ENCODE measurements at regions not wholly inside any gene's neighbourhood (a gene's known extent, or its start where the extent isn't known, plus 50 kb on each side); places are given as distances from the start of the nearest gene placed in this dataset.

DNA sequence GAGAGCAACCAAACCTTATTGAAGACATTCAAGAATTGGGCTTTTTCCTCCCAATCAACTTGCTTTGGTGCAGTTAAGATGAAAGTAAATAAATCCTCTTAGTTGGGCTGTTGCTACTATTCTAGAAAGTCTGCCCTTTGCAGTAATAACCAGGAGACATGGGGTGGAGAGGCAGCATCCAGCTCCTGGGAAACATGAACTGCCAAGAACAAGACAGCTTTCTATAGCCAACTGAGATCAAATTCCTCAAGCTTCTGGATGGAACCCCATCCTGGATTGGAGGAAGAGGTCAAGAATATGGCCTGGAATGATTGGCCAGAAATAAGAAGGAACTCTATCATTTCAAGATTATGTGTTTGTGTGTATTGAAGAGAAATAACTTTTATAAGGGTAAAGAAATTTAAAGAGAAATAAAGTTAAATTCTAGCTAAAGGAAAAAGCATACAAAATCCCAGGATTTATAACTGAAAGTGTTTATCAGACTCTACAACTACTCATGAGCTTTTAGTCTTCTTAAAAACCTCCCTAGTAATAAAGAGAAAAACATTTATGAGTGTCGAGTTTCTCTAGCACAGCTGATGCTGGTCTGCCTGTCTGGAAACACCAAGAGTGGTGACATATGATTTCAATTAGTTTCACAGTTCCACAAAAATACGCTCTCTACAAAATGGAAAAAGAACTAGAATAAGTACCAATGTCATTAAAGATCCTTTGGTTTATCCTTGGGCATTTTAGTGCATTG, 70.1 kb upstream of the COL1A2 start:
- DNase-seq, result no peak

DNA sequence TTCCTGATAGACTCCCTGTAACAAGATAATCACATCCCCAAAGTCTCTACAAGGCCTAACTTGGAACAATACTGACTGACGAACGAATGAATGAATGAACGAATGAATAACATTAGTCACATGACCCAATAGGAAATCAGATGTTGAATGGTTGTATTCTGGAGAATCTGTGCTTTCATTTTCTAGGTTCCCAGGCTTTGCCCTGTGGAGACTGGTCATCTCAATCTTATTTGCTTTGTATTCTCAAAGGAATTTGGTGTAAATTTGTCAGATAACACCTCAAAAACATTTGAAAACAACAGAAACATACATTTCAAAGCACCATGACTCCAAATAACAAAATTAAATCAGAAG, 69.6 kb upstream of the COL1A2 start:
- no peak for DNase-seq

DNA sequence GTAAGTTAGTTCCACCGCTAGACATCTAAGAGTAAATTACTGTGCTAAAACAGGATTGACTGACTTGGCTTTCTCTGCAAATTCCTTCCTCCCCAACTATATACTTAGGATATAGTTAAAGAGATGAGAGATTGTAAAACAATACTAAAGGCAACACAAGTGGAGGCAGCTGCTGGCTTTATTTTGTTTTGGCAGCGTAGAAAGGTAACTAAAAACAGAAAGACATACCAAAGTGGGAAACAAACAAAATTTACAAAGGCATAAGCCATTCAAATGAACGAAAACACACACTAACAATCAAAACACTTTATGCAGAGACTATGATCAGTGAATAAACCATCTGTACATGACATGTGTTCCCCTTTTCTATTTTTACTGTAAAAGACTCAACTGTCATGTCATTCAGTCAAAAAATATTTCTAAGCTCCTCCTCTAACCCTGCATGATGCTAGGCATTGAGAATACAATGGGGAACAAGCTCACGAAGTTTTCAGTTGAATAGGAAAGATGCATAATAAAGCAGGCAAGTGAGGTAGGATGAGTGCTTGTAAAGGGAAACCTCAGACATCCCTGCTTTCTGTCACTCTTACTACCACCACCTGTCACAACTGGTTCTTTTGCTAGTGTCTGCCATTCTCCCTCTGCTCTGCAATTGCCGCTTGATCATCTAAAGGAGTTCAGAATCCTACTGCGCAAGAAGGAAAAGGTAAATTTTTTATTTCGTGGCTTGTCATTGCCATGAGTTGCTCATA, 64.2 kb upstream of the COL1A2 start:
- DNase-seq, result no peak

DNA sequence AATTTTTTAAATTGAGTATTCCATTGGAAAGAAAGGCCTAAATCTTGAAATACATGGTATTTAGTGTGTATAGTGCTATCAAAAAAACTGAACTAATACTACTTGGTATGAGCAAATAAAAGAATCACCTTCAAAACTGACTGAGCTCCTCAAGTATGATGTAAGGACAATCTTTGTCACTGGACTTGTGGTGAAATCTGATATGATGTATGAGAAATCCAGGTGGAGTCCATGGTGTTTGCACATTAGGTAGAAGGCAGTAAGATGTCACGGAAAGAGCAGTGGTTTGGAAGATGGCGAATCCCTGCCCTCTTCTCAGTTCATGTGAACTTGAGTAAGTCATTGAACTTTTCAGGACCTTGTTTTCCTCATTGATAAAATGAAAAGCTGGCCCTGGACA, 62.1 kb upstream of the COL1A2 start:
- no peak for DNase-seq

DNA sequence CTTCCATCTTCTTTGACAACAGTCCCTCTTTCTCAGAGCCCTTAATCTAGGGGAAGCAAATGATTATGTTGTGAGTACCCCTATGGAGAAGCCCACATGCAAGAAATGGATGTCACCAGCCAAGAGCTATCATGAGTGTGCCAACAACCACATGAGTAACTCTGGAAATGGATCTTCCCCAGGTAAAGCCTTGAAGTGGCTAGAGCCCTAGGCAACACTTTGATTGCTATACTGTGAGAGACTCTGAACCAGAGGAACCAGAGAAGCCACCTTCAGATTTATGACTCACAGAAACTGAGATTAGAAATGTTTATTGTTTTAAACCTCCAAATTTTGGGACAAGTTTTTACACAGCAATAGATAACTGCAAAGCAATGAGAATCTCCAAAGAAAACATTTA, 60.9 kb upstream of the COL1A2 start:
- DNase-seq, result no peak

DNA sequence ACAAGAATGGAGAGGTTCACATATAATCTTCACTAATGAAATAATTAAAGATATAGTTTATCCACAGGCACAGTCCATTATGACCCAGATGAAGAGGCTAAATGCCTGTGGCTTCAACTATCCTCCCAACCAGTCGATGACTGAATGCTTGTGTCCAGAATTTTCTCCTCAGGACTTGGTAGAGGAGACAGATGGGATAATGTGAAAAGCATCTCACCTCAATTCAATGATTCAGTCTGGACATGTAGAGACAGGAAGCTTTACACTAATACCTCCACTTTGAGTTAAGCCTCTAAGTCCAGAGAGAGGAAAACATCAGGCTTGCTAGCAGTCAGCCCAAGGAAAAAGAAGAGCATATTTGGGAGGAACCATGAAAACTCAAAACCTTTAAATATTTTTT, 59.1 kb upstream of the COL1A2 start:
- no peak for DNase-seq

DNA sequence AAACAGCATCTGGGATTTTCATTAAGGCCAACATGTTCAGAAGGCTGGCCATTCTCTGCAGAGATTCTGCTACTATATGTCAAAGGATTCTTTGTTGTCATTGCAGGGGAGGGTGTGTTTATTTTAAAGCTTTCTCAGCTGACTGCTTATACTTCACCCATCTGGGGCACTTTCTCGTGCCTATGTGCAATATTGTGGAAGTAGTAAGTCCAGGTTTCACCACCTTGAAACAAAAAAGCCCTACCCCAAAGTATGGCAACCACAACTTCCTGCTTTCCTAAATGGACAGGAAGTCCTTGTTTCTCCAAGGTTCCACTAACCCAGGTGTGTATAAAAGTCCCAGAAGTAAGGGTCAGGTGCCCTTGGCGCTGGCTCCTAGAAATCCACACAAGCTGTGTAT, 58.7 kb upstream of the COL1A2 start:
- DNase-seq, result no peak

DNA sequence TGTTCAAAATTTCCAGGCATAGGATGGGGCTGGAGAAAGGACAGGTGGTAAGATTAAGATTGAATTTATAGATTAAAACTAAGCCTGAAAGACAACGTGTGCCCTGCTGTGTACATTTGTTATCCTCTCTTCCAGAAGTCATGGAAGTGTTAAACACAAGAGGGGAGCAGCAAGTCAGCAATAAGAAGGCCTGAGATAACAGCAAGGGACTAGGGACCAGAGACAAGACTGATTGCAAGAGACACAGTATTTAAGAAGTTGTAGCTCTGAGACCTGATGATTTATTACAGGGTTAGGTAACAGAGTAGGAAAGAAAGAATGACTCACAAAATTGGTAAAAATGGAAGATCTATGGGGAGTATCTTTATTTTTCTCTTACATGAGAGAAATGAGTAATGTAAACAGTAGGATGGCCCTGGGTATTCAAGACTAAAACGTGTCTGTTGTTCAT, 55.7 kb upstream of the COL1A2 start:
- no peak for DNase-seq

DNA sequence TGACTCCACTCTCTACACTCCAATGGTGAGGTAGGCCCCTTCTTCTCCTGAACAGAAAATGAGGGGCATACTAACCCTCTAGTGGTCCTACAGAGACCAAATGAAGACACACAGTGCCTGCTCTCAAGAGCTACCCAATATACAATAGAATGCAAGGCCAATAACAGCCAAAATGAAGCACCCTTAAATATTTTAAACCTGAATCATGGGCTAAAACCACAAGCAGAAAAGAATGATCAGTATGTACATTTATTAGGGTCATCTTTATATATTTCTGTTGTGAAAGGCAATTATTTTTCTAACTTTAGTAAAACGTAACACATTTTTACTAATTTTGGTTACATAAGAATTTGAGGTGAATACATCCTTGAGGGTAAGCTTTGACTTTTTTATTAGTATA, 49.9 kb upstream of the COL1A2 start:
- no peak for DNase-seq

Measured in CD4-positive, alpha-beta T cell treated with Interleukin-4 for 4 hours (primary cell).